ENCODE measurements at regions not wholly inside any gene's neighbourhood (a gene's known extent, or its start where the extent isn't known, plus 50 kb on each side); places are given as distances from the start of the nearest gene placed in this dataset.
A peak's percentile ranks its signal among the peaks of the same experiment; 100 is the strongest.

DNA sequence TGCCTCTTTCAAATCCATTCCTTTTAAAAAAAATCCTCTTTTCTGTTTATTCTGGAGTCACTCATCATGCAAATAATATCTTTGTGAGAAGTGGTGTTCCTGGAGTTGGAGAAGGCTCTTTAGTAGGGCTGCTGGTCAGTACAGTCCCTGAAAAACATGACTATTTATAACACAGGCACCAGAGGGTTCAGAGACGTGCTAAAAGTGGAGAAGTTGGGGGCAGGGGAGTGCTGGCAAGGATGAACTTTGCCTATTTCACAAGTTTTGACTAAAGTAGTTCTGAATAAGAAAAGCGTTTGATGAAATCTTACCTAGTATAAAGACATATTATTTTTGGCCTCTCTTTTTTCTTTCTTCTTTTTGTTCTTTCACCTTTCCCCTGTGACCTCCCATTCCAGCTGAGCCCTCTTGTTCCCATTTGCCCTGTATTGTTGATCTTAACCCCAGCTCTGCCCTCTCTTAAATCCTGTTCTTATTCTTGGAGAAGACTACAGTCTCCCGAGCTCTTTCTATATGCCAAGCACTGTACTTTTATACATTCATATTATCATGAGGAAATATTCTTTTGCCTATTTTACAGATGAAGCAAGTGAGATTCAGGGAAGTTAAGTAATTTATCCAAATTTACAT, 129.1 kb downstream of the TM9SF2 start:
- no peak for DNase-seq

DNA sequence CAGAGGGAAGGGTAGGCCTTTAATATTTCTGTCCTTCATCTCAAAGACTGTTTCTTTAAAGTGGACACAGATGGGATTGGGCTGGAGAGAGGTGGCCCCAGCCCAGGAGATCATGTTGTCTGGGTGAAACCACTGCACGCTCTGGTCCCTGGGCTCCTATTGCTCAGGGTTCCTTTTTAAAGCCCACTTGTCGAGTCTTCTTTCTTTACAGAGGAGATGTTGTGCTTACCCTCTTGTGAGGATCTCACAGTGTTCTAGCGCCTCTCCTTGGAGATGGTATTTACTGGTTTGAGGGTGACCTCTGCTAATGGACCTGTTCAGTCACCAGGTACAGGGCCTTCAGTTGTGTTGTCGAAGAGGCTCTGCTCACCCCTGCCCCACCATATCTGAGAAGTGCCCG, 128.4 kb downstream of the TM9SF2 start:
- DNase-seq = no peak

DNA sequence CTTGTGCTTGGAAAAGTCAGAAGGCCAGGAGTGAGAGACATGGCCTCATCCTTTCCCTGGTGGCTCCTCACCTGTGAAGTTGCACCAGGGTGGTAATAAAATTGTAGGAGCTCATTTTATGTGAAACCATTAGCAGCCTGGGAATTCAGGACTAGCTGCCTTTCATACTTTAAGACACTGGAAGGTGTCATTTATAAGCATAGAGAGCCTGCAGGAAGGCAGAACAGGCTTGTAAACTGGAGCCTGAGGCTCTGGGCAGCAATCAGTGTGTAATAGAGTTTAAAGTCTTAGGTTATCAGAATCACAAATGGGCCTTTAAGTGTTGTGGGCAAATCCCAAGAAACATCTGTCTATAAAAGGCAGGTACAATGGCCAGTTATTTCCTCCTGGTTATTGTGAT, 127.2 kb downstream of the TM9SF2 start:
- no peak for DNase-seq

DNA sequence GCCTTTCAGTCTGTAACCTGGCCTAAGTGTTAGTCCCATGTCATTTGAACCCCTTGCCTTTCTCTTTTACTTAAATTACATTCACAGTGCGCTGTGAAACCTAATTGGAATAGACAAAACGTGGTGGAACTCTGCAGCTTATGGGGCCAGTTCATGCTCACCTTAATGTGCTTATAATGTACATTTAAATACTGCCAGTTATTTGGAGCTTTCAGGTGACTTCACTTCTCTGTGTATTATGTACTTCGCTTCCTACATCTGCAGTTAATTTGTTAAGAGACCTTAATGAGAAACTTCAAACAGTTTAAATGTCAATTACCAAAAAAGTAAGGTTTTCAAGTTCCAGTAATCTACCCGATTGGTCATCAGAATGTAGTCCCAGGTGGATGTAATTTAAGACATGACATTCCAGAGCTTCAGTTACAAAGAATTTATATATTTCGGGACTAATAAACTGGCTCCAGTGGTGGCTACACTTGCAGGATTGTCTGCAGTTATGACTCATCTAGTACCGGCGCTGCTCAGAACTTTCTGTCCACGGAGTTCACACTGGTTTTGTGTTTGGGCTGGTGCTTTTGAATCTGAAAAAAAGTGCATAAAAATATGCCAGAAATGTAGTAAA, 125.3 kb downstream of the TM9SF2 start:
- no peak for DNase-seq

DNA sequence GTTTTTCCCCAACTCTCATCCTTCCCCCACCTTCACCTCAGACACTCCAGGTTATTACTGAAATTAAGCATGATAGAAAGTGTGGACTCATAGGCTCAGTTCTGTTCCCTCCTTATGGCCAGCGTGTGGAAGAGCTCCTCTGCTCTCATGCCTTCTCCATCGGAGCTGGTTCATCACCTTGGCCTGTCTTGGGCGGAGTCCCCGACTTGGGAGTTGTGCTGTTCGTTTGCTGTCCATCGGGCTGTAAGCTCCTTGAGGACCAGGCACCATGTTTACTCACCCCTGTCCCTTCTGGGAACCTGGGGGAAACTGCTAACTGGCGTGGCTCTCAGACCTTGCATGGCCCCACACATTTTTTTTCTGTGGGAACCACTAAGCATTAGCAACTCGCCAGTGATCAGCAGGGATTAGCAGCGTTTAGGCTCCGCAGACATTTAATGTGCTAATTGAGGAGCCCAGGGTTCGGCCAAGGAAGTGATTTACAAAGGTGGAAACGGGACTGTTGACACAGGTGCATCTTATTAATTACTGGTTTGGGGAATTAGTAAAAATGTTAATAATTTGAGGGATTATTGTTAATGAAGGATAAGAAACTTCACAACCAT, 123.8 kb downstream of the TM9SF2 start:
- DNase-seq = no peak

DNA sequence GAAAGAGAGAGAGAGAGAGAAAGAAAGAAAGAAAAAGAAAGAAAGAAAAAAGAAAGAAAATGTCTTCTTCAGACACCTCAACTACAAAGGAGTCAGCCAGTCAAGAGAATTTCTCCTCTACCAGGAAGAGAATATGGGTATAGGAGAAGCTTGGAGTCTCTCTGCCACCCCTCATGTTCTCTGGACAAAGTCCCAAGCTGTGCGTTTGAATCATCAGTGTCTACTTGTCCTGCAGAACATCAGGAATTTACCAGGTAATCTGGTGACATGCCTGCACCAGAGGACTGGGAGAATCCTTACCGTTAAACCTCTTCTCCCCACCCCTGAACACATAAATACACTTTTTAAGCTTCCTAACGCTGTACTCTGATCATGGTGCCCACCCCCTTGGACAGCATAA, 119.5 kb downstream of the TM9SF2 start:
- no peak for DNase-seq

DNA sequence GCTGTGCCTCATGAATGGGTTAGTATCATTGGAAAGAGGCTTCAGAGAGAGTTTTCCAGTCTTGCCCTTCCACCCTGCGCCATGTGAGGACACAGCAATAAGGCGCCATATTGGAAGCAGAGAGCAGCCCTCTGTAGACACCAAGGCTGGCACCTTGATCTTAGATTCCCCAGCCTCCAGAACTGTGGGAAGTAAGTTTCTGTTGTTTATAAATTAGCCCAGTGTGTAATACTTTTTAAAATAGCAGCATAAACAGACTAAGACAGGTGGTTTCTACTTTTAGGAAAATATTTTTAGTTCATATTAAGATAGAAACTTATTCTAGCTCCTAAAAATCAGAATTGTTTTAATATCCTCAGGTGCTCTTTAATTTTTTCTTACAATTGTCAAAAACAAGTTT, 117.9 kb downstream of the TM9SF2 start:
- no peak for DNase-seq

DNA sequence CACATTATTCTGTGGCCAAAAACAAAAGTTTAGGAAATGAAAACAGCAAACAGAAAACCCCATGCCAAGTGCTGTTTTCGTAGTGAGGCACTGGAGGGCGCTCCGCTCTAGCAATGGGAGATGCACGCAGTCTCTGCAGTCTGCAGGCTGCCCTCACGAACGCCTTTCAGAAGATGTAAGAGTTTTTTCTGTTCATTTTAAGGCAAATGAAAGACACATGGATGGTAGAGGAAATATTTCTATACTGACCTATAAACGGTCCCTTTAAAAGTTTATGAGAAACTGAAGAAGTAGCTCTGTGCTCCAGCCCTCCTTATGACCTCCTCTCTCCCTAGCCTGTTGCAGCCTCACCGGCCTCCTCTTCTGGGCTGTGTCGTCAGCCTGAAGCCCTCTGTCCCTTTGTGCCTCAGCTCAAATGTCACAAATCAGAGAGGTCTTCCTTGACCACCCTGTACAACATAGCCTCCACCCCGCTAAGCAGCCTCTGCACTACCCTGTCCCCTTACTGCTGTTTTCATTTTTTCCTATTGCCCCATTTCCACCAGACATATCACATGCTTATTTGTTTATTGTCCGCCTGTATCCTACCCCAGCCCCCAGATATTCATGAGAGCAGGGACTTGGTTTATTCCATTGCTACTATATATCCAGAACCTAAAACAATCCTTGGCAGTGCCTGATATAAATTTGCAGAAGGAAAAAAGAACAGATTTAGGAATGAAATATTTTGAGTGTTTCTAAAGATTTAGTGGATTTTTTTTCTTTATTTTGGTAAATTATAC, 116.4 kb downstream of the TM9SF2 start:
- DNase-seq = no peak

DNA sequence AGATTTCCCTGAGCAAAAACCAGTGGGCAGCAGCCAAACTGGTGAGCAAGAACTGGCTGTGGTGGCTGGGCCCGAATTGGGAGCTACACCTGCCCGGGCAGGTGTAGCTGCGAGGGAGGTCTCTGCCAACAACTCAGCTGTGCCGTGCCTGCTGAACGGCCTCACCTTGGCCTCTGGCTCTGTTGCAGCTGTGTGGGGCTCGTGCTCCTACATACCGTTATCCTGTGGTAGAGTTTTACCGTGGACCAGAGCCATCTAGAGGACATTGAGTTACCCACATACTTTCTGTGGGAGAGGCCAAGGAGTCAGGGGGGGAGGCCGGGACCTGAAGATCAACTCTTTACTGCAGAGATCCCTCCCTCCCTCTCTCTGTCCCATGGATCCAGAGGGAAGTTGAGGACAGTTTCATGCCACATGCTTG, 113.2 kb downstream of the TM9SF2 start:
- DNase-seq = peak; percentile 26

Data from CD4-positive, alpha-beta T cell treated with Interleukin-4 for 4 hours (primary cell).